Stimulated activated CD4-positive, alpha-beta T cell treated with anti-CD3 and anti-CD28 coated beads, Interleukin-4, amount 100 ng/mL, for 1 hour (primary cell): ENCODE measurements at regions not wholly inside any gene's neighbourhood (a gene's known extent, or its start where the extent isn't known, plus 50 kb on each side); places are given as distances from the start of the nearest gene placed in this dataset.
A peak's percentile ranks its signal among the peaks of the same experiment; 100 is the strongest.
"Not testable (repeated sequence)": the region's sequence is repeated elsewhere in the genome, so short reads cannot be mapped to it uniquely, and the experiment has no call there.

Experiments
- DNase-seq: peaks from one replicate; pipeline ENCODE4 v3.0.0-alpha.2; 2020

DNA sequence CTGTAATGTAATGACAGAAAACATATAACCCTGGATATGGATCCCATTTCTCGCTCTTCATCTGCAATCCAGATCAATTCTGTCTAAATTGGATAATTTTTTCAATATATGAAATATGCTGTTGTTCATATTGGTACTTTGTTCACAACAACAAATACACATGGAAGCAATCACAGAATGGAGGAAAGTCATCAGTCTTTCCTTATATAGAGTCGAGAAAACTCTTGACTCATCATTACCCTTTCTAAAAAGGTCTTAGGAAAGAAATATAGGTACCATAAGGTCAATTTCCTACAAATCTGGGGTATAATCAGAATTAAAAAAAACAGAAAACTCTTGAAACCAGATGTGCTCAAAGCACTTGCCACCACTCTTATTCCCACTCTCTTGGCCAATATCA is 677.6 kb upstream of the ID4 start:
- no peak for DNase-seq

DNA sequence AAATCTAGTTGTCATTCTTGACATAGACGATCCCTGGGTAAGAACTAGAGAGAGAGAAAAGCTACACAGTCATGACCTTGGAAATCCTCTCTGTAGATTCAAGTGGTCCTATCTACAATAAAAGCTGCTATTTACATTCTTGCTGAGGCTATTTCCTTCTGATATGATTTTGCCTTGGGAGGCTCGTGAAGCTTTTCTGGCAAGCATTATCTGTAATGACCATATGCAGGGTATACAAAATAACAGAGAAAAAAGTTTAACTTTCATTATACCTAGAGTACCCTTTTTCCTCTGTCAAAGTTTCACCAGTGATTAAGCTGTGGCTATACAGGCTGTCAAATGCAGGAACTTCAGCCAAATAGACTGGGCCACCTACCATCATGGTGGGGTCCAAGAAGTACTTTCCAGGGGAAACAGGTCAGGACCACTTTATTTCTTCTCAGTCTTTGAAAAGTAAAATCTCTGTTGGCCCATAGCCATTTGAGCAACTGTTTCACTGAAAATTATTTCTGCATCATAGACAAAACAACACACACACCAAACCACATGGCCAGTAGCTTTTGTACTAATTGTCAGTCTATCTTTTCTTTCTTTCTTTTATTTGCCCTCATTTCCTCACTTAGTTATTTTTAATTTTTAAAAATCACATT is 677.0 kb upstream of the ID4 start:
- no peak for DNase-seq

DNA sequence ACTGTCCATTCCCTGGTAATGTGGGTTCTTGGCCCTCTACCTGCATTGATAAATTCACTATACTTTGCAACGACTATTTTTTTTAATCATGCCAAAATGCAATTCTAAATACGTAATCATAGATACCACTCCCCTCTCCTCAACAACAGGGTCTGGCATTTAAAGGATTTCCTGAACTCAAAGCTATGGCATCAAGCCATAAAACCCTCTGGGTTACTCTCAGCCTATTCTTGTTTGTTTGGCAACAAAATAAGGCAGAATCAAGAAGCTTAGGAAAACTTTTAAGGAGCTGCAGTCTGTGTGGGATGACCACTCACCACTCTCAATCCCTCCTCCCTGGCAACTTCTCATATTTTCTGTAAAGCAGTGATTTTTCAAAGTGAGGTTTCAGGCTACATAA is 669.9 kb upstream of the ID4 start:
- no peak for DNase-seq

DNA sequence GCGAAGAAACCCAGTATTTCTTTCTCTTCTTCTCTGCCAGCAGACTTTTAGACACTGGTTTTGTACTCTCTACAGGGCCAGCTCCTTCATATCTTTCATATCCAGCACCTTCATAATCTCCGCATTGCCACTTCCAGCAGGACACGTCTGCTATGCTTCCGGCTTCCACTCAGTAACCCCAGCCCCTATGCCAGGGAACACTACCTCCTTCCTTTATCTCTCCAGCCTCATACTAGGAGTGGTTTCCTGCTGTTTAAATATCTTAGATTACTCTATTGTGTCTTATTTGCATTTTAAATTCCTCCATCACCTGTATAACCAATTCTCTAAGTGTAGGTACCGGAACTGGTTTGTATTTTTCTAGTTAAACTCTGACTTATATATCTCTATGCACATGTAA is 667.8 kb upstream of the ID4 start:
- DNase-seq, result no peak

DNA sequence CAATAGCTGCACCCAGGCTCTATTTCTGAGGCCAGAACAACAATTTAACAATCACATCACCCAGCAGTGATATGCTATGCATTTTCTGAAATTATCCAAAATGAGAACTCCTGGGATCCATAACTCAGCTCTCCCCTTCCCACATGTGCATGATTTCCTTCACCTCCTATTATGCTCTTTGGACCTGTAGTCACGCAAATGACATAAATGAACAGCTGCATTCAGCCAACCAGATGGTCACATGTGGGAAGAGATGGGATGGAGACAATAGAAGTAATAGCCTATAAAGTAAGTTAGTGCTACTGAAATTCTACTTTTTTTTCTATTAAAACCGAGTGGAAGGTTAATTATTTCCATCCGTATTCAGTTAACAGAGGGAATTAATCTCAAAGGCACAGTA is 662.1 kb upstream of the ID4 start:
- no peak for DNase-seq

DNA sequence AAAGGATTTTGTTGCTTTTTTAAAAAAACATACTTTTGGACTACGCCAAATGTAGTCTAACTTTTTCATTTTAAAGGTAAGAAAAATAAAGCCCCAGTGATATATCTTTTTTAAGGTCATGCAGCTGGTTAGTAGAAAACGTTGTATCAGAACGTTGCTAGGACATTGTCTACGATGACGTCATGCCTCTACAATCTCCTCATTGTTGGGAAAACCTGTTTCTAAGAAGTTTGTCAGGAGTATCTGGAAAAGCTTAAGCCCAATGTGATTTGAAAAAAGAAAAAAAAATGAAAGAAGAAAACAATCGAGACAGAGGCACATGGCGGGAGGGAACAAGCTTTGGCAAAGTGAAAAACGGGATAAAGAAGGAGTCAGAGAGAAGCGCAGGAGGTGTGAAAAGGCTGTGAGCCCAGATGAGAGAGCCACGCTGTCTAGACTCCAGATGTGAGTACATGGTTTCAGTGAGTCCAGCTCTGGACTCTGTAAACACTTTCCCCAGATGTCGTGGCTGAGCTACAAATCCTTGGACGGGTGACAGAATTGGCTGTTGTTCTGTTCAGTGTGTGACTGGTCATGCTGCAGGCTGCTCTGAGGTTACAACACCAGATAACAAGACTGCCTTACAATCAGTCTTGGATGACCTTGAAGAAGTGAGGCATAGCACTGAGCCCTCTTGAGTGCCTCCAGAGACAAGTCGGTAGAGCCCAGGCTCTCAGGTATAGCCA is 656.7 kb upstream of the ID4 start:
- DNase-seq, result no peak

DNA sequence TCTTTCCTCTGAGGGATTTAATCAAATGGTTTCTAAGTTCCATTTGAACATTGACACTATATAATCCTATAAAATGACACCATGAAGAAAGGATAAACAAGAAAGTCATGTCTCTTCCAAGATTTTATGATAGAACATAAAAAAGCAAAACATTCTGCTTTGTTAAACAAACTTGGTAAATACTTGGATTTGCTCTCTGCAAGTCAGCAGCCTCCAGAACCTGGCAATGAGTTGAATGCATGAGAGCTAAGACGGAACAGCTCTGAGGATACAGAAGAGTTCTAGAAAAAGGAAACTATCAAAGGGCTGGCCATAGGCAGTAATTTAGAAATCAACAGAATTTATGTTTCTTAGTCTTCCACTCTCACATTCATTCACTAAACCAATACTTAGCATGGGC is 656.0 kb upstream of the ID4 start:
- no peak for DNase-seq

DNA sequence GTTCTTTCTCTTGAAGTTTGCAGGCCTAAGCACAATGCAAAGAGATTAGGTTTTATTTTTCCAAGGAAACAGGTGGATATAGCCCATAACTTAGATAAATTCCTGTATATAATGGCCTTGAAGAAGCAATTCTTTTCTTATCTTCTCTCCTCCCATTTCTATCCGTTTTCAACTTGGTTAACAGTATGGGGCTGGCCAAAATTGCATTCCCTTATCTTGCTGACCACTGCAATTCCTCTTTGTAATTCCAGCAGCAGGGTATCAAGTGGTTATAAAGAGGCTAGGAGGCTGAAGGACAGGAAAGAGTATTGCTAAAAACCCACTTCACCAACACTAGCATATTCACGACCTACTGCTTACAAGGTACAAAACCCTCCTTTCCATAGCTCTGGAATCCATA is 643.5 kb upstream of the ID4 start:
- DNase-seq, result no peak

DNA sequence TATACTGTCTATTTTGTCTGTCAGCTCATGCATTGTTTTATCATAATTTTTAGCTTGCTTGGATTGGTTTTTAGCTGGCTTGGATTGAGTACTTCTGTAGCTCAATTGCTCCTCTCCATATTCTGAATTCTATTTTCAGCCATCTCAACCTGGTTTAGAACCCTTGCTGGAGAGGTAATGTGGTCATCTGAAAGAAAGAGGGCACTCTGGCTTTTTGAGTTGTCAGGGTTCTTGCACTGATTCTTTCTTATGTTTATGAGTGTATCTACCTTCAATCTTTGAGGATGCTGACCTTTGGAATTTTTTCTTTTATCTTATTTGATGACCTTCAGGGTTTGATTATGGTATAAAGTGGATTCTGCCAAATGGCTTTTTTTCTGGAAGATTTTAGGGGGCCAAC is 632.7 kb upstream of the ID4 start:
- DNase-seq, result no peak

DNA sequence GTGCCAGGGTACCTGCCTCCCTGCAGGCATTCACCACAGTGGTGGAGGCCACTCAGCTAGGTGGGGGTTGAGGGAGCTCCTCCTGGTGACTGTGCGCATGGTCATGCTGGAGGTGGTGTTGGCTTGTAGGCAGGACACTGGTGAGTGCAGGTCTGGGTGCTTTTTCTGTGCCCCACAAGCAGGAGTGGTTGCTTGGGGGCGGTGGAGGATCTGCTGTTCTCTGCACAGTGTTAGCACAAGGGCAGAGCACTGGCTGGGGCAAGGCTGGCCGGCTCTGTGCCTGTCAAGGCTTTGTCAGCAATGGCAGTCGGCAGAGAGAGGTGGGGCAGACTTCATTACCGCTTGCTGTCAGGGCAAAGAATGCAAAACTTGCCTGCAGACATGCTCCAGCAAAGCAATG is 632.1 kb upstream of the ID4 start:
- no peak for DNase-seq

DNA sequence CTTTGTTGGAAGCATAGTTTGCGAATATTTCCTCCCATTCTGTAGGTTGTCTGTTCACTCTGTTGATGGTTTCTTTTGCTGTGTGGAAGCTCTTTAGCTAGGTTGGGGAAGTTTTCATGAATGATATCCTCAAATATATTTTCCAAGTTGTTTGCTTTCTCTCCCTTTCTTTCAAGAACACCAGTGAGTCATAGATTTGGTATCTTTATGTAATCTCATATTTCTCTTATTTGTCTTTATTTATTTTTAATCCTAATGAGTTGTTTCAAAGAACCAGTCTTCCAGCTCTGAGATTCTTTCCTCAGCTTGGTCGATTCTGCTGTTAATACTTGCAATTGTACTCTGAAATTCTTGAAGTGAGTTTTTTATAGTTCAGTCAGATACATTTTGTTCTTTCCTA is 628.0 kb upstream of the ID4 start:
- DNase-seq, result no peak

DNA sequence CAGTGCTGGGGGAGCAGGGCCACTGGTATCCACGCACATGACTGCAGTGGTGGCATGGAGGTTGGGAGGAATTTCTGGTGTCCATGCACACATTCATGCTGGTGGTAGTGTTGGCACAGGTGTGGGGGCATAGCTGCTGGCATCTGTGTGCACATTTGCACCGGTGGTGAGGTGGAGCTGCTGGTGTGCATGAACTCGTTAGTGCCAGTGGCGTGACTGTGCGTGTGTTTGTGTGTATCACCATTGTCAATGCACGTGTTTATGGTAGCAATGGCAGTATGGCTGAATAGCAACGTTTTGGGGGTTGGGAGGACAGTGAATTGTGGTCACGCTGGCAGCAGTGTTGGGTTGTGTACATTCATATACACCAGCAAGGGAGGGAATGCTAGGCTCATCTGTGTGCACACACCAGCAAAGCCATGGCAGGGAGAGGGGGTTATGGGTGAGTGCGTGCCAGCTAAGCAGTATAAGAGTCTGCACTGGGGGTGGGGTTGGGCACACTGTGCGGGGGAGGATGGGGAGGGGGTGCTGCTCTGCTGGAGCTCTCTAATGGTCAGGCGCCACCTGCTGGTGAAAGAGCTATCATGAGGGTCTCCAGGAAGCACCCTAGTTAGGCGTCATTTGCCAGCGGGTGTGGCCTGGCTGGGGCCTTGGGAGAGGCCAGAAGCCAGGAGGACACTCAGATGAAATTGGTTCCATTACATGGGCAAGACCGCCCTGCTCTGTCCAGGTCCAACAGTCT is 626.1 kb upstream of the ID4 start:
- DNase-seq, result peak; percentile 3

DNA sequence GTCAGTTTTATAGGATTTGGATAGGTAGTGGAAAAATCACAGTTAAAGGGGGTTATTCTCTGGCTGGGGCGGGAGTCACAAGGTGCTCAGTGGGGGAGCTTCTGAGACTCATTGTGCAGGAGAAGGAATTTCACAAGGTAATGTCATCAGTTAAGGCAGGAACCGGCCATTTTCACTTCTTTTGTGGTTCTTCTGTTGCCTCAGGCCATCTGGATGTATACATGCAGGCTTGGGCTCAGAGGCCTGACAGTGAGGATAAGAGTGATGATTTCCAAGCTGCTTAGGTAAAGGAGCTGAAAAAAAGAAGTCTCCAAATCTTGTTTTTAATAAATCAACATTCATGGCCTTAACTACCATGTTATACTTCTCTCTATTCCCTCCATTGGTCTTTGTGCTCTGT is 622.9 kb upstream of the ID4 start:
- no peak for DNase-seq

DNA sequence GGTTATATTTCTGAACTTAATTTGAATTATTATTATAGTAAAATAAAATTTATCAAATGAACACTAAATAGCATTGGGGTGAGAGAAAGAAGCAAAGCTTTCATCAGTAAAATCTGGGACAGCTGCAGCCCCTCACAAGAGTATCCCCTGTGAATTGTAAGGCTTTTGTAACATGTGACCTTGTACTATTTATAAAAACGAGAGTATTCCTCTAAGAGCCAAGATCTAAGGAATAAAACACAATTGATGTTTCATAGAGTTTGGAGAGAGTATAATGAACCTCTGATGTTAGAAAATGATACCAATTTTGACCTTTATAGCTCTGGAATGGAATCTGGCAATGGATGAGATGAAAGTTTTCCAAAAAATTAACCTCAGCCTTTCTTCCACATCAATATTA is 617.2 kb upstream of the ID4 start:
- DNase-seq, result no peak

DNA sequence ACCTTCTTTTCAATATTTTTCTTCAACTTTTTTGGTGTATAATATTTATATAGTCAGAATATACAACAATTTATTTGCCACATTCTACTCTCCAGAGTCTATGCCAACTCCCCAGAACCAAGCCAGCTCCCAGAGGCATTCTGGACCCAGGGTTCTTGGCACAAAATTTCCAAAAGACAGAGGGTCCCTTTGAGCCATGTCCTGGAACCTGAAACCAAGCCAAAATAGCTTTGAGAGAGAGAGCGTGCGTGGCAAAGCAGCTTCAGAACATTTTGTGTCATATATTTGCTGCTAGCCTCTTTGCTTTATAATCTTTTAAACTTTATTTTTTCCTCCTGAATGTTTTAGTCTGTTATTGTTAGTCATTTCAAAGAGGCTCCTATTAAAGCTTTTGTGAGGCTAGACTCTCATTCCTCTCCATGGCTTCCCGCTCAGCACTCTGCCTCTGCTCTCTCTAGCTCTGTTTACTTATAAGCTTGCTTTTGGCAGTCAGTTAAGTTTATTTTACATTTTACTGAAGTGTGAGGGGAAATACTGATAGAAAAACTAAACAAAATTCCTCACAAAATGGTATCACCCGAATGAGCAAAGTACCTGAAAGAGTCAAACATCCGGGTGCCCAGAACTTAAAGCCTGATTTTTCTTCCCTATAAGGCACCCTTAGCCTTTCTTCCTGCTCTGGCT is 605.1 kb upstream of the ID4 start:
- no peak for DNase-seq

DNA sequence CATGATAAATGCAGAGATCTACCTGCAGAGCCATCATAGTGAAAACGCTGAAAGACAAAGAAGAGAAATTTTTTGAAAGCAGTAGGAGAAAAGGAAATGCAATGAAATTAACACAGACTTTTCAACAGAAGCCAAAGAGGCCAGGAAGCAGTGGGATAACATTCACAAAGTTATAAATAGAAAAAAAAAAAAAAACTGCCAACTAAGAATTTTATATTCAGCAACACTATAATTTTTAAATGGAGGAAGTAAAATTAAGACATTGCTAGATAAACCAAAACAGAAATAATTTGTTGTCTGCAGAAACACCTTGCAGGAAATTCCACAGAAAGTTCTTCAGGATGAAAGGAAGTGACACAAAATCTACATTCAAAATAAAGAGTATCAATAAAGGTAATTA is 591.5 kb upstream of the ID4 start:
- DNase-seq, result no peak

DNA sequence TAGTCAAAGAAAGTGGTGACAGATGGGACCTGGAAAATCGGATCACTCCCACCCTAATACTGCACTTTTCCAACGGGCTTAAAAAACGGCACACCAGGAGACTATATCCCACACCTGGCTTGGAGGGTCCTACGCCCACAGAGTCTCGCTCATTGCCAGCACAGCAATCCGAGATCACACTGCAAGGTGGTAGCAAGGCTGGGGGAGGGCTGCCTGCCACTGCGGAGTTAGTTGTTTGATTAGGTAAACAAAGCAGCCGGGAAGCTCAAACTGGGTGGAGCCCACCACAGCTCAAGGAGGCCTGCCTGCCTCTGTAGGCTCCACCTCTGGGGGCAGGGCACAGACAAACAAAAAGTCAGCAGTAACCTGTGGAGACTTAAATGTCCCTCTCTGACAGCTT is 590.0 kb upstream of the ID4 start:
- DNase-seq, result not testable (repeated sequence)

DNA sequence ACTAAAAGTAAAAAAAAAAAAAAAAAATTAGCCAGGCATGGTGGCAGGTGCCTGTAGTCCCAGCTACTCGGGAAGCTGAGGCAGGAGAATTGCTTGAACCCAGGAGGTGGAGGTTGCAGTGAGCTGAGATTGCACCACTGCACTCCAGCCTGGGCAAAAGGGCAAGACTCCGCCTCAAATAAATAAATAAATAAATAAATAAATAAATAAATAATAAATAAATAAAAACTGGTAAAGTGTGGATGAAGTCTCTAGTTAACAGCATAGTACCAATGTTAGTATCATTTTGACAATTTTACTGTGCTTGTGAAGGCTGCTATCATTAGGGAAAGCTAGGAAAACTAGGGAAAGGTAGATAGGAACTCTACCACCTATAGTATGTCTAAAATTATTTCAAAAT is 581.0 kb upstream of the ID4 start:
- not testable (repeated sequence) for DNase-seq

DNA sequence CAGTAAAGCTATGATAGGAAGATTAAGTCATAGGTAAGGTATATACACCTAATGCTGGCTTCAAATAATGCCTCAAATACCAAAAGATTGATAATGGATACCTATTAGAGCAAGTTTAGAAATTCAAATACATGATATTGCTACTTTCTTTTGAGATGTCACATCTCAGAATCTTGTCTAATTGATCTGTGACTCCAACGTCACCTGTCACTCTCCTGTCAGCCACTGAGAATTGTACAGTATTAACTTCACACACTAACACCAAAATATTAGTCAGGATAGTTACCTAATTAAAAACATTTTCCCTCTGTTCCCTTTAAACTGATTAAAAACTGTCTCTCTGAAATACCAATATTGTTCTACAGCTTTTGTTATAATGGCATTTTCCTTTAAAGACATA is 575.5 kb upstream of the ID4 start:
- DNase-seq, result no peak

DNA sequence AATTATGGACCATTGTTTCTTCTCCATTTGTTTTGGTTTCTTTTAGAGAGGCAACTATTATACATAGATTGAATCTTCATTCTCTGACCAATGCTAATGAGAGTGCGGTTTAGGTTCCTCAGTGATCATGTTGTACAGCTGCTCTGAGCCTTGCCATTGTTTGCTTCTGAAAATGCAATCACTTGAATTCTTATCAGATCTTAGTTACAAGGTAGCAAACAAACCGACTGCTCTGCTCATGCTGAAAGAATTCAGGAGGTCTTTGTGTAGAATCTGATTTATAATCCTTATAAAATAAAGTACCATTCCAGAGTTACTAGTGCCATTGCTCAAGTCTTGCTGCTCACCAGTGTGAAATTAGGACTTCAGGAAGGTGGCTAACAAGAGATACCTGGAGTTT is 569.1 kb upstream of the ID4 start:
- DNase-seq, result no peak

DNA sequence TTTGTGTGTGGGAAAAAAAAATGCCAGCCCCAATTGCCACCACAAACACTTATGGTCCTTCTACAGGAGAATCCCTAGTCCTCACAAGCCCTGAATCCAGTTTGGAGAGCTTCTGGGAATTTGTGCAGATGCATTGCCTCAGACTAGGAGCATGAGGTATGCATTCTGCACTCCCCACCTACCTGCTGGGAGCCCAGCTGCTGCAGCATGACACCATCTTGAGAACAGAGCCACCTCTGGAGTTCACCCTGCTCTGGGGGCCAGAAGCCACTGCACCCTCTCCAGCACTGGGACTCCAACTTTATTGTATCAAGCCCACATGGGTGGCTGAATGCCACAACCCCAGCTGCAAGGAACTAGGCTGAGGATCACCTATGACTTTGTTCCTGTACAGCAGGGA is 568.5 kb upstream of the ID4 start:
- no peak for DNase-seq

DNA sequence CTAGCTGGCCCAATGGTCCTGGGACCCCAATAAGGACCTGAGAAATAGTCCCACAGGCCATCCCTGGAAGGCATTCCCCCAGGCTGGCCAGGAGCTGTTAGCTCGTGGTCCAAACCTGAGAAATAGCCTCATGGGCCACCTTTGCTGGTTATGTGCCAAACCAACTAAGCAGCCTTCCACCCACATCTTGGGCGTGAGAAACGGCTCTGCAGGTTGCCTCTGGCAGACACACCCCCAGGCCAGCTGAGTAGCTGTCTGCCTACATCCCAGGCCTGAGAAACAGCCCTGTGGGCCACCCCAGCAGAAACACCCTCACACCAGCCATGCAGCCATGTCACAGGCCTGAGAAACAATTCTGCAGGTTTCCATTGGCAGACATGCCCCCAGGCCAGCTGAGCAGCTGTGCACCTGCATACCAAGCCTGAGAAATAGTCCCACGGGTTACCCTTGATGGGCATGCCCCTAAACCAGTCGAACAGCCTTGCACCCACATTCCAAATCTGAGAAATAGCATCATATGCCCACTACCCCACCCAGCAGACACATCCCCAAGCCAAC is 567.8 kb upstream of the ID4 start:
- DNase-seq, result no peak

DNA sequence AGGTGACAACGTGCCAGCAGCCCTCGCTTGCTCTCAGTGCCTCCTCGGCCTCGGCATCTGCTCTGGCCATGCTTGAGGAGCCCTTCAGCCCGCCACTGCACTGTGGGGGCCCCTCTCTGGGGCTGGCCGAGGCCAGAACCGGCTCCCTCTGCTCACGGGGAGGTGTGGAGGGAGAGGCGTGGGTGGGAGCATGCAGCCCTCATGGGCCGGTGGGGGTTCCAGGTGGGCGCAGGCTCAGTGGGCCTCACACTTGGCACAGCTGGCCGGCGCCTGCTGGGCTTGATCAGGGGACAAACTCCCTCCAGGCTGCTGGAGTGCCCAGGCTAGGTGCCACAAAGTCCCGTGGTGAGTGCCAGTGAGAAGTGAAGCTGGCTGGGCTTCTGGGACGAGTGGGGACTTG is 566.6 kb upstream of the ID4 start:
- DNase-seq, result no peak

DNA sequence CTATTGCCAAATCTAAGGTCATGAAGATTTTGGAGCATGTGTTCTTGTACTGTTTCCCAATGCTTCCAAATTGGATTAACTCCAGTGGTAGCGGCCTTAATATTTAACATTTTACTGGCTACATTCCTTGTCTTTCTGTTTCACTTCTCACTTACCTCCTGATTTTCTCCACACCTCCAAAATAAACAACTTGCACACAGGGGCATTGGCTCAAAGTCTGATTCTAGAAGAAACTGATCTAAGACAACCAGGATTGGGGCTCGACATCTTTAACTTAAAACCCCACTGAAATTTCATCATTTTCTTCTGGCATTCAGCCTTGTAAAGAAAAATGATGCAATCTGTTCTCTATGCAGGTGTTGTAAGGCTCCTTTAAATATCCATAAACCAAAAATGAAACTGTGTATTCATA is 557.9 kb upstream of the ID4 start:
- no peak for DNase-seq
